Prostate gland (tissue), 2 donors: ENCODE measurements at regions not wholly inside any gene's neighbourhood (a gene's known extent, or its start where the extent isn't known, plus 50 kb on each side); places are given as distances from the start of the nearest gene placed in this dataset.

ENCODE experiments used
- POLR2AphosphoS5 ChIP-seq: sonication (generic); formaldehyde crosslinking; IDR thresholded peaks from one replicate; pipeline ENCODE4 v1.6.1; 2017; ENCODE audit warnings: antibody characterized with exemption
- TF ChIP-seq, protein P1 (sequence below), 4 experiments: fragments of 200-600 bp in 2 of 4; fragments of 450-650 bp in 2 of 4; sonication (generic) in 2 of 4; IDR thresholded peaks; 1 replicate in 3 of 4; 2 replicates in 1 of 4; pipeline ENCODE4 v1.5.1; 2016 to 2019; ENCODE audit warnings: antibody characterized with exemption in 4 of 4, mild to moderate bottlenecking in 2 of 4, moderate library complexity in 2 of 4

DNA sequence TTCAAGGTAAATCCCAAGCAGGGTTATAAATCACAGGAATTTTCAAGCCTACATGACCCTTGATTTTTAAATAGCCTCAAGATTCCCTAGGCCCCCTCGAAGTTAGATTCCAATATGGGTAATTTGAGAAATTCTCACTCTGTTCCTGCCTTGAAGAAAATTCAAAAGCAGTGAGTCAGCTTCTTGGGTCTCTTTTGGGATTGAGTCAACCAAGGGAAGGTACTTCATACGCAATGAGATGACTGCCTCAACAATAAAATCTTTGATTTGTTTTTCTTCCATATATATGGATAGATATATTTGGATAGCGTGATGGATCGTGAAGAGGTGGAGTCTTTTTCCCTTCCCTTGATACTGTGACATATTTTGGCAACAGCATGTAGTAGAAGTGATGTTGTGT is 180.4 kb upstream of the ATP2B1 start:
- TF ChIP-seq, protein P1, sequence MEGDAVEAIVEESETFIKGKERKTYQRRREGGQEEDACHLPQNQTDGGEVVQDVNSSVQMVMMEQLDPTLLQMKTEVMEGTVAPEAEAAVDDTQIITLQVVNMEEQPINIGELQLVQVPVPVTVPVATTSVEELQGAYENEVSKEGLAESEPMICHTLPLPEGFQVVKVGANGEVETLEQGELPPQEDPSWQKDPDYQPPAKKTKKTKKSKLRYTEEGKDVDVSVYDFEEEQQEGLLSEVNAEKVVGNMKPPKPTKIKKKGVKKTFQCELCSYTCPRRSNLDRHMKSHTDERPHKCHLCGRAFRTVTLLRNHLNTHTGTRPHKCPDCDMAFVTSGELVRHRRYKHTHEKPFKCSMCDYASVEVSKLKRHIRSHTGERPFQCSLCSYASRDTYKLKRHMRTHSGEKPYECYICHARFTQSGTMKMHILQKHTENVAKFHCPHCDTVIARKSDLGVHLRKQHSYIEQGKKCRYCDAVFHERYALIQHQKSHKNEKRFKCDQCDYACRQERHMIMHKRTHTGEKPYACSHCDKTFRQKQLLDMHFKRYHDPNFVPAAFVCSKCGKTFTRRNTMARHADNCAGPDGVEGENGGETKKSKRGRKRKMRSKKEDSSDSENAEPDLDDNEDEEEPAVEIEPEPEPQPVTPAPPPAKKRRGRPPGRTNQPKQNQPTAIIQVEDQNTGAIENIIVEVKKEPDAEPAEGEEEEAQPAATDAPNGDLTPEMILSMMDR (IDR thresholded peaks at IDR 0.05): no peak
- TF ChIP-seq POLR2AphosphoS5: no peak
